ENCODE measurements at regions not wholly inside any gene's neighbourhood (a gene's known extent, or its start where the extent isn't known, plus 50 kb on each side); places are given as distances from the start of the nearest gene placed in this dataset.

- peaks cover 20% of the 10 kb centered on the region for H3K9me3 Mint-ChIP-seq (ENCODE audit: unreplicated experiment)
- DNase-seq: no peak
- H3K27me3 Mint-ChIP-seq (ENCODE audit: unreplicated experiment): no peaks in the 10 kb centered on the region
- H3K4me1 Mint-ChIP-seq (ENCODE audit: low read depth, unreplicated experiment): no peaks in the 10 kb centered on the region
- H3K4me3 Mint-ChIP-seq (ENCODE audit: unreplicated experiment): no peak overlapping the region
- H3K27ac Mint-ChIP-seq (ENCODE audit: unreplicated experiment): no peak overlapping the region
- H3K36me3 Mint-ChIP-seq (ENCODE audit: unreplicated experiment): peaks cover 18% of the 10 kb centered on the region
- TF ChIP-seq CTCF (IDR thresholded peaks at IDR 0.05; ENCODE audit: partially characterized antibody, unreplicated experiment): no peak
Observed at GRCh38 chr7:153393666-153394065, 634.1 kb downstream of the ACTR3B start.

GRCh38 chr7:153396475-153396874, 636.9 kb downstream of the ACTR3B start:
- H3K4me1 Mint-ChIP-seq (ENCODE audit: low read depth, unreplicated experiment): no peaks in the 10 kb centered on the region
- no peak for DNase-seq
- TF ChIP-seq CTCF (IDR thresholded peaks at IDR 0.05; ENCODE audit: partially characterized antibody, unreplicated experiment): no peak
- no peak overlapping the region for H3K27ac Mint-ChIP-seq (ENCODE audit: unreplicated experiment)
- peaks cover 19% of the 10 kb centered on the region for H3K9me3 Mint-ChIP-seq (ENCODE audit: unreplicated experiment)
- peaks cover 9% of the 10 kb centered on the region for H3K36me3 Mint-ChIP-seq (ENCODE audit: unreplicated experiment)
- no peaks in the 10 kb centered on the region for H3K27me3 Mint-ChIP-seq (ENCODE audit: unreplicated experiment)
- H3K4me3 Mint-ChIP-seq (ENCODE audit: unreplicated experiment): no peak overlapping the region

- Mint-ChIP-seq H3K27me3 (ENCODE audit: unreplicated experiment) (no peaks in the 10 kb centered on the region), H3K4me3 (ENCODE audit: unreplicated experiment) (no peak overlapping the region), H3K4me1 (ENCODE audit: low read depth, unreplicated experiment) (no peaks in the 10 kb centered on the region), H3K36me3 (ENCODE audit: unreplicated experiment) (peaks cover 4% of the 10 kb centered on the region), H3K9me3 (ENCODE audit: unreplicated experiment) (peaks cover 21% of the 10 kb centered on the region), H3K27ac (ENCODE audit: unreplicated experiment) (no peak overlapping the region)
- TF ChIP-seq CTCF (IDR thresholded peaks at IDR 0.05; ENCODE audit: partially characterized antibody, unreplicated experiment): no peak
- no peak for DNase-seq
Observed at GRCh38 chr7:153397459-153397858, 637.9 kb downstream of the ACTR3B start.

GRCh38 chr7:153397906-153398305, 638.4 kb downstream of the ACTR3B start:
- peaks cover 24% of the 10 kb centered on the region for H3K9me3 Mint-ChIP-seq (ENCODE audit: unreplicated experiment)
- TF ChIP-seq CTCF (IDR thresholded peaks at IDR 0.05; ENCODE audit: partially characterized antibody, unreplicated experiment): no peak
- no peak overlapping the region for H3K27ac Mint-ChIP-seq (ENCODE audit: unreplicated experiment)
- H3K4me1 Mint-ChIP-seq (ENCODE audit: low read depth, unreplicated experiment): no peaks in the 10 kb centered on the region
- DNase-seq: no peak
- no peak overlapping the region for H3K4me3 Mint-ChIP-seq (ENCODE audit: unreplicated experiment)
- H3K27me3 Mint-ChIP-seq (ENCODE audit: unreplicated experiment): no peaks in the 10 kb centered on the region
- peaks cover 4% of the 10 kb centered on the region for H3K36me3 Mint-ChIP-seq (ENCODE audit: unreplicated experiment)

GRCh38 chr7:153398370-153398769, 638.8 kb downstream of the ACTR3B start:
- no peak for TF ChIP-seq CTCF (IDR thresholded peaks at IDR 0.05; ENCODE audit: partially characterized antibody, unreplicated experiment)
- no peak for DNase-seq
- Mint-ChIP-seq H3K27ac (ENCODE audit: unreplicated experiment) (no peak overlapping the region), H3K4me1 (ENCODE audit: low read depth, unreplicated experiment) (no peaks in the 10 kb centered on the region), H3K4me3 (ENCODE audit: unreplicated experiment) (no peak overlapping the region), H3K9me3 (ENCODE audit: unreplicated experiment) (peaks cover 23% of the 10 kb centered on the region), H3K27me3 (ENCODE audit: unreplicated experiment) (no peaks in the 10 kb centered on the region), H3K36me3 (ENCODE audit: unreplicated experiment) (no peaks in the 10 kb centered on the region)
